Prostate gland (tissue), 2 donors: ENCODE measurements at regions not wholly inside any gene's neighbourhood (a gene's known extent, or its start where the extent isn't known, plus 50 kb on each side); places are given as distances from the start of the nearest gene placed in this dataset.

Source experiments
- DNase-seq: peaks from one replicate; pipeline ENCODE4 v3.0.0-alpha.2; 2019; ENCODE audit warnings: low spot score
- H3K27ac ChIP-seq, 2 donors: fragments of 200-600 bp; sonication (generic); 2 replicates each; pipeline ENCODE4 v1.5.1; 2017 to 2019
- H3K27me3 ChIP-seq: fragments of 200-600 bp; sonication (generic); replicated peaks from 2 replicates; pipeline ENCODE4 v1.5.1; 2019; ENCODE audit not compliant: insufficient read depth
- H3K36me3 ChIP-seq, 2 donors: fragments of 200-600 bp; sonication (generic); 1 replicate in 1 of 2; 2 replicates in 1 of 2; pipeline versions ENCODE4 v1.5.1 to v1.8.1; 2017 to 2019
- H3K4me1 ChIP-seq: fragments of 200-600 bp; sonication (generic); replicated peaks from 2 replicates; pipeline ENCODE4 v1.5.1; 2019
- H3K4me3 ChIP-seq, 2 donors: fragments of 200-600 bp; sonication (generic); 2 replicates each; pipeline ENCODE4 v1.5.1; 2017 to 2019
- H3K9me3 ChIP-seq: fragments of 200-600 bp; sonication (generic); 2 replicates; pipeline ENCODE4 v1.5.1; 2017
- POLR2A ChIP-seq: fragments of 450-650 bp; IDR thresholded peaks from one replicate; pipeline ENCODE4 v1.6.1; 2016; ENCODE audit warnings: antibody characterized with exemption, mild to moderate bottlenecking
- POLR2AphosphoS5 ChIP-seq: sonication (generic); formaldehyde crosslinking; IDR thresholded peaks from one replicate; pipeline ENCODE4 v1.6.1; 2017; ENCODE audit warnings: antibody characterized with exemption
- WGBS: methylation state at CpG from one replicate; pipeline ENCODE4 v1.1.5; 2018; 5-methylcytosine and 5-hydroxymethylcytosine counted together
- intact Hi-C: fragments of 100-400 bp; cut with DNase I; formaldehyde crosslinking; loops from one replicate; pipeline ENCODE4 v1.14.2; 2022
- TF ChIP-seq, protein P1 (sequence below), 4 experiments: fragments of 200-600 bp in 2 of 4; fragments of 450-650 bp in 2 of 4; sonication (generic) in 2 of 4; IDR thresholded peaks; 1 replicate in 3 of 4; 2 replicates in 1 of 4; pipeline ENCODE4 v1.5.1; 2016 to 2019; ENCODE audit warnings: antibody characterized with exemption in 4 of 4, mild to moderate bottlenecking in 2 of 4, moderate library complexity in 2 of 4

DNA sequence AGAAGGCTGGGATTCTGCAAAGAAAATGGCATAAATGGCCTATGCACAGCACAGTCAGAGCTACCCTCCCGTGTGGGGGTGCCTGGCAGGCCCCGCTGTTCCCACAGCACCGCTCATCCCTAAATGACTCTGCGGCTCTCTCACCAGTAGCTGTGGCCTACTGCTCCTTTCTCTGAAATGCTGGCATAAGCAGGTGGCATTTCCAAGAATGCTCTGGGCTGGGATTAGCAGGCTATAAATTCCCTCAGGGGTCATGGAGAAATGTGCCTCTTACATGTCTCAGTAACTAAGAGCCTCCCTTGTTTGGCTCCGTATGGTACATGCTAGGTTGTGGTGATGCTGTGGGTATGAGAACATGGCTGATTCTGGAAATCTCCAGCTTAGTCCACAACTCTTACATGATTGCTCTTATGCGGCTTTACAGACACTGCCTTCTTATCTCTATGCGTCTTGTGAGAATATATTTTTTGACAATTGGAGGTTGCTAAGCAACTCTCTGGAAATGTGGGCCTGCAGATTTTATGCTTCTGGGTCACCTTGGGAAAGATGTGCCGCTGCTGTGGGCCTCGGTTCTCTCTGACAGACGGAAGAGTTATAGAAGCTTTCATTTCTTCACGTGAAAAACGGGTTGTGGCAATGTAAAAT lies 80.3 kb upstream of the GATA6 start:
- H3K27ac ChIP-seq = no peak overlapping the region
- 93% methylated on average over 12 of the region's 12 CpGs for WGBS
- no peaks in the 10 kb centered on the region for H3K27me3 ChIP-seq
- DNase-seq = no peak
- intact Hi-C loops = no loop called here
- H3K36me3 ChIP-seq = no peaks in the 10 kb centered on the region
- no peak for TF ChIP-seq POLR2AphosphoS5
- TF ChIP-seq POLR2A = no peak
- TF ChIP-seq, protein P1, sequence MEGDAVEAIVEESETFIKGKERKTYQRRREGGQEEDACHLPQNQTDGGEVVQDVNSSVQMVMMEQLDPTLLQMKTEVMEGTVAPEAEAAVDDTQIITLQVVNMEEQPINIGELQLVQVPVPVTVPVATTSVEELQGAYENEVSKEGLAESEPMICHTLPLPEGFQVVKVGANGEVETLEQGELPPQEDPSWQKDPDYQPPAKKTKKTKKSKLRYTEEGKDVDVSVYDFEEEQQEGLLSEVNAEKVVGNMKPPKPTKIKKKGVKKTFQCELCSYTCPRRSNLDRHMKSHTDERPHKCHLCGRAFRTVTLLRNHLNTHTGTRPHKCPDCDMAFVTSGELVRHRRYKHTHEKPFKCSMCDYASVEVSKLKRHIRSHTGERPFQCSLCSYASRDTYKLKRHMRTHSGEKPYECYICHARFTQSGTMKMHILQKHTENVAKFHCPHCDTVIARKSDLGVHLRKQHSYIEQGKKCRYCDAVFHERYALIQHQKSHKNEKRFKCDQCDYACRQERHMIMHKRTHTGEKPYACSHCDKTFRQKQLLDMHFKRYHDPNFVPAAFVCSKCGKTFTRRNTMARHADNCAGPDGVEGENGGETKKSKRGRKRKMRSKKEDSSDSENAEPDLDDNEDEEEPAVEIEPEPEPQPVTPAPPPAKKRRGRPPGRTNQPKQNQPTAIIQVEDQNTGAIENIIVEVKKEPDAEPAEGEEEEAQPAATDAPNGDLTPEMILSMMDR (IDR thresholded peaks at IDR 0.05) = no peak
- H3K9me3 ChIP-seq = no peaks in the 10 kb centered on the region
- H3K4me1 ChIP-seq = no peaks in the 10 kb centered on the region
- no peak overlapping the region for H3K4me3 ChIP-seq

GRCh38 chr18:22091341-22091740 lies 78.0 kb upstream of the GATA6 start:
- H3K27ac ChIP-seq = no peak overlapping the region
- intact Hi-C loops = no loop called here
- H3K4me1 ChIP-seq = no peaks in the 10 kb centered on the region
- DNase-seq = no peak
- no peaks in the 10 kb centered on the region for H3K9me3 ChIP-seq
- TF ChIP-seq POLR2A (no peak), POLR2AphosphoS5 (no peak)
- TF ChIP-seq, protein P1 (IDR thresholded peaks at IDR 0.05) = no peak
- WGBS = 96% methylated on average over 2 of the region's 2 CpGs
- no peaks in the 10 kb centered on the region for H3K36me3 ChIP-seq
- H3K4me3 ChIP-seq = no peak overlapping the region
- H3K27me3 ChIP-seq = no peaks in the 10 kb centered on the region

- DNase-seq = no peak
- no peak for TF ChIP-seq POLR2A
- no peak for TF ChIP-seq POLR2AphosphoS5
- TF ChIP-seq, protein P1 (IDR thresholded peaks at IDR 0.05) = no peak
- 76% methylated on average over 12 of the region's 12 CpGs for WGBS
- Histone ChIP-seq H3K4me1 (no peaks in the 10 kb centered on the region), H3K9me3 (no peaks in the 10 kb centered on the region), H3K4me3 (no peak overlapping the region), H3K27me3 (no peaks in the 10 kb centered on the region), H3K36me3 (no peaks in the 10 kb centered on the region), H3K27ac (no peak overlapping the region)
- intact Hi-C loops = no loop called here
These were observed 75.5 kb upstream of the GATA6 start for GRCh38 chr18:22093731-22094357.

- TF ChIP-seq POLR2A = no peak
- intact Hi-C loops = no loop called here
- no peaks in the 10 kb centered on the region for H3K4me1 ChIP-seq
- no peak overlapping the region for H3K27ac ChIP-seq
- DNase-seq = no peak
- H3K27me3 ChIP-seq = no peaks in the 10 kb centered on the region
- H3K9me3 ChIP-seq = no peaks in the 10 kb centered on the region
- no peak overlapping the region for H3K4me3 ChIP-seq
- no peaks in the 10 kb centered on the region for H3K36me3 ChIP-seq
- 64% methylated on average over 4 of the region's 4 CpGs for WGBS
These were observed 75.0 kb upstream of the GATA6 start for GRCh38 chr18:22094358-22094734.

DNA sequence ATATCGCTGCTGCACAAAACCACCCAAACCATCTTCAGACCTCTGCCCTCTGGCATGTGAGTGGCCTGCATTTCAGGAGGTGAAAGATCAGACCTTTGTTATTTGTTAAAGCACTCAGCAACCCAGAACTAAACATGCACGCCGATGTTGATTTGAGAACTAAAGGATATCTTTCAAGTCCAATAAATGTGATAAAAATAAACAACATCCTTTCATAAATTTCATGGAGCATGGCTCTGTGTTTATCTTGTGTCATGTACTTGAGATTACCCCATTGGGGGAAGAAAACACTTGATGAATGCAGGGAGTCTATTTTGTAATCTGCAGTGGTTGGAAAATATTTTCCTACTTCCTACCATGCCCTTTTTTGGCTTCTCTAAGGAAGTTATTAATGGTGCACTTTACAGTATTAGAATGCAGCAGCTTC lies 70.8 kb upstream of the GATA6 start:
- Histone ChIP-seq H3K4me3 (no peak overlapping the region), H3K36me3 (no peaks in the 10 kb centered on the region), H3K27ac (no peak overlapping the region), H3K27me3 (no peaks in the 10 kb centered on the region), H3K4me1 (no peaks in the 10 kb centered on the region), H3K9me3 (no peaks in the 10 kb centered on the region)
- TF ChIP-seq POLR2A = no peak
- 31% methylated on average over 3 of the region's 3 CpGs for WGBS
- DNase-seq = no peak
- intact Hi-C loops = no loop called here

DNA sequence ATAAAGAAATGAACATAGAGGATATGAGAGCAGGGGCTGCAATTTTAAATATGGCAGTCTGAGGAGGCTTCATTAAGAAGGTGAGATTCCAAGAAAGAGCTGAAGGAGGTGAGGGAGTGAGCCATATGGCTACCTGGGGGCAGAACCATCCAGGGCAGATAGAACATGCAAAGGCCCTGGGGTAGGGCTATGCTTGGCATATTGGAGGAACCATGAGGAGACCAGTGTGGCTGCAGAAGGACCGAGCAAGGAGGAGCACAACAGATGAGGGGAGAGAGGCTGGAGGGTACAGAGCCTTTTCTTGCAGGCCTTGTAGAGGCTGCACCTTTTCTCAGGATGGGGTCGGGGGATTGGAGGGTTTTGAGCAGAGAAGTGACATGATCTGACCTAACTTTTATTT lies 69.5 kb upstream of the GATA6 start:
- intact Hi-C loops = no loop called here
- DNase-seq = no peak
- Histone ChIP-seq H3K36me3 (no peaks in the 10 kb centered on the region), H3K4me1 (no peaks in the 10 kb centered on the region), H3K27ac (no peak overlapping the region), H3K9me3 (no peaks in the 10 kb centered on the region), H3K4me3 (no peak overlapping the region), H3K27me3 (no peaks in the 10 kb centered on the region)
- 100% methylated on average over 2 of the region's 2 CpGs for WGBS
- TF ChIP-seq, protein P1 (IDR thresholded peaks at IDR 0.05) = no peak
- TF ChIP-seq POLR2AphosphoS5 (no peak), POLR2A (no peak)
